ENCODE measurements at regions not wholly inside any gene's neighbourhood (a gene's known extent, or its start where the extent isn't known, plus 50 kb on each side); places are given as distances from the start of the nearest gene placed in this dataset.

DNA sequence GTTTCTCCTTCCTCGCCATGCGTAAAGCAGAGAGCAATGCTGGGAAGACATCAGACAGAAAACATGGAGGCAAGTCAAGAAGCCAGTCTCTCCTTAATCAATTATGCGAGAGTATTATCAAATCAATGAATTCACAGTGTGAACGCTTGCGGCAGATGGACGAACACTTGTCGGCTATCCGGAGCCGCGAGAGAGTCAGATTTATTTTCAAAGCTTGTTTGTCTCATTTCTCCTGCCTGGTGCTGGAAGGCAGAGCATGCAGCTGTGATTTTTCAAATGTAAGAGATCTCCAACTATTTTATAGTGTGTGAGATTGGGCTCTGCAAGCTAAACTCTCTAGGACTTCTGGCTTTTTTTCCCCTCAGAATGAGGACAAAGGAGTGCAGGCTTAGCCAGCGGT, 252.3 kb downstream of the SNX10 start:
- TF ChIP-seq, protein P1, sequence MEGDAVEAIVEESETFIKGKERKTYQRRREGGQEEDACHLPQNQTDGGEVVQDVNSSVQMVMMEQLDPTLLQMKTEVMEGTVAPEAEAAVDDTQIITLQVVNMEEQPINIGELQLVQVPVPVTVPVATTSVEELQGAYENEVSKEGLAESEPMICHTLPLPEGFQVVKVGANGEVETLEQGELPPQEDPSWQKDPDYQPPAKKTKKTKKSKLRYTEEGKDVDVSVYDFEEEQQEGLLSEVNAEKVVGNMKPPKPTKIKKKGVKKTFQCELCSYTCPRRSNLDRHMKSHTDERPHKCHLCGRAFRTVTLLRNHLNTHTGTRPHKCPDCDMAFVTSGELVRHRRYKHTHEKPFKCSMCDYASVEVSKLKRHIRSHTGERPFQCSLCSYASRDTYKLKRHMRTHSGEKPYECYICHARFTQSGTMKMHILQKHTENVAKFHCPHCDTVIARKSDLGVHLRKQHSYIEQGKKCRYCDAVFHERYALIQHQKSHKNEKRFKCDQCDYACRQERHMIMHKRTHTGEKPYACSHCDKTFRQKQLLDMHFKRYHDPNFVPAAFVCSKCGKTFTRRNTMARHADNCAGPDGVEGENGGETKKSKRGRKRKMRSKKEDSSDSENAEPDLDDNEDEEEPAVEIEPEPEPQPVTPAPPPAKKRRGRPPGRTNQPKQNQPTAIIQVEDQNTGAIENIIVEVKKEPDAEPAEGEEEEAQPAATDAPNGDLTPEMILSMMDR (IDR thresholded peaks at IDR 0.05 in 8 of 11, conservative IDR thresholded peaks at IDR 0.05 in 3 of 11), result no peak
- TF ChIP-seq POLR2A (IDR thresholded peaks at IDR 0.05), result no peak
- no peak for TF ChIP-seq POLR2AphosphoS5 (IDR thresholded peaks at IDR 0.05)

Measured in spleen (tissue), 7 donors.